OCI-LY1 (cell line): ENCODE measurements at regions not wholly inside any gene's neighbourhood (a gene's known extent, or its start where the extent isn't known, plus 50 kb on each side); places are given as distances from the start of the nearest gene placed in this dataset.

Experiments
- H2AFZ ChIP-seq: fragments of 200-600 bp; sonication (generic), shearing (Covaris generic); 2 replicates; pipeline ENCODE4 v1.6.0; 2014; ENCODE audit warnings: antibody characterized with exemption, mild to moderate bottlenecking, low read length
- H3F3A ChIP-seq: fragments of 200-600 bp; sonication (generic), shearing (Covaris generic); 2 replicates; pipeline ENCODE4 v1.6.0; 2014; ENCODE audit warnings: mild to moderate bottlenecking, antibody characterized with exemption, low read length, moderate library complexity; ENCODE audit not compliant: insufficient read depth
- H3K27ac ChIP-seq: fragments of 200-600 bp; sonication (generic); 2 replicates; pipeline ENCODE4 v1.5.1; 2014; ENCODE audit warnings: low read length, mixed run types, mild to moderate bottlenecking, low read depth; ENCODE audit not compliant: poor library complexity, severe bottlenecking
- H3K27me3 ChIP-seq: fragments of 200-600 bp; sonication (generic); 2 replicates; pipeline ENCODE4 v1.6.0; 2014; ENCODE audit warnings: antibody characterized with exemption, mild to moderate bottlenecking, low read length, moderate library complexity; ENCODE audit not compliant: insufficient read depth
- H3K36me3 ChIP-seq: fragments of 200-600 bp; sonication (generic); 2 replicates; pipeline ENCODE4 v1.6.1; 2014; ENCODE audit warnings: mild to moderate bottlenecking, antibody characterized with exemption, low read length, moderate library complexity, mixed read lengths; ENCODE audit not compliant: insufficient read depth
- H3K4me1 ChIP-seq: fragments of 200-600 bp; sonication (generic); 2 replicates; pipeline ENCODE4 v1.5.1; 2014; ENCODE audit warnings: mild to moderate bottlenecking, low read length, moderate library complexity; ENCODE audit not compliant: insufficient read depth, severe bottlenecking
- H3K4me2 ChIP-seq: fragments of 200-600 bp; sonication (generic), shearing (Covaris generic); 2 replicates; pipeline ENCODE4 v1.6.1; 2014; ENCODE audit warnings: low read length
- H3K4me3 ChIP-seq: fragments of 200-600 bp; sonication (generic); 2 replicates; pipeline ENCODE4 v1.5.1; 2014; ENCODE audit warnings: low read length, low read depth, mild to moderate bottlenecking, mixed read lengths; ENCODE audit not compliant: poor library complexity, severe bottlenecking
- H3K79me2 ChIP-seq: fragments of 200-600 bp; shearing (Covaris generic); 2 replicates; pipeline ENCODE4 v1.6.1; 2016; ENCODE audit warnings: mixed run types, low read length, mixed read lengths; ENCODE audit not compliant: insufficient read depth
- H3K9ac ChIP-seq: fragments of 200-600 bp; sonication (generic), shearing (Covaris generic); 2 replicates; pipeline ENCODE4 v1.6.1; 2014; ENCODE audit warnings: mild to moderate bottlenecking, low read length, mixed read lengths
- H3K9me2 ChIP-seq: fragments of 200-600 bp; sonication (generic), shearing (Covaris generic); 2 replicates; pipeline ENCODE4 v1.6.1; 2014; ENCODE audit warnings: low read depth, mild to moderate bottlenecking, low read length, mixed read lengths
- H3K9me3 ChIP-seq: fragments of 200-600 bp; shearing (Covaris generic); 2 replicates; pipeline ENCODE4 v1.6.1; 2014; ENCODE audit warnings: low read length, mixed read lengths
- H4K20me1 ChIP-seq: fragments of 200-600 bp; sonication (generic), shearing (Covaris generic); 2 replicates; pipeline ENCODE4 v1.6.0; 2016; ENCODE audit warnings: mild to moderate bottlenecking, low read length; ENCODE audit not compliant: insufficient read depth
- EZH2 ChIP-seq: fragments of 200-600 bp; sonication (generic), shearing (Covaris generic); IDR thresholded peaks from 2 replicates; pipeline ENCODE4 v1.8.0; 2017; ENCODE audit warnings: borderline replicate concordance, mixed run types, mild to moderate bottlenecking, antibody characterized with exemption, low read length, moderate library complexity, mixed read lengths
- TF ChIP-seq, protein P1 (sequence below): fragments of 200-600 bp; sonication (generic), shearing (Covaris generic); IDR thresholded peaks from 2 replicates; pipeline ENCODE4 v1.5.1; 2017; ENCODE audit warnings: mild to moderate bottlenecking, antibody characterized with exemption, low read length, moderate library complexity, mixed read lengths

DNA sequence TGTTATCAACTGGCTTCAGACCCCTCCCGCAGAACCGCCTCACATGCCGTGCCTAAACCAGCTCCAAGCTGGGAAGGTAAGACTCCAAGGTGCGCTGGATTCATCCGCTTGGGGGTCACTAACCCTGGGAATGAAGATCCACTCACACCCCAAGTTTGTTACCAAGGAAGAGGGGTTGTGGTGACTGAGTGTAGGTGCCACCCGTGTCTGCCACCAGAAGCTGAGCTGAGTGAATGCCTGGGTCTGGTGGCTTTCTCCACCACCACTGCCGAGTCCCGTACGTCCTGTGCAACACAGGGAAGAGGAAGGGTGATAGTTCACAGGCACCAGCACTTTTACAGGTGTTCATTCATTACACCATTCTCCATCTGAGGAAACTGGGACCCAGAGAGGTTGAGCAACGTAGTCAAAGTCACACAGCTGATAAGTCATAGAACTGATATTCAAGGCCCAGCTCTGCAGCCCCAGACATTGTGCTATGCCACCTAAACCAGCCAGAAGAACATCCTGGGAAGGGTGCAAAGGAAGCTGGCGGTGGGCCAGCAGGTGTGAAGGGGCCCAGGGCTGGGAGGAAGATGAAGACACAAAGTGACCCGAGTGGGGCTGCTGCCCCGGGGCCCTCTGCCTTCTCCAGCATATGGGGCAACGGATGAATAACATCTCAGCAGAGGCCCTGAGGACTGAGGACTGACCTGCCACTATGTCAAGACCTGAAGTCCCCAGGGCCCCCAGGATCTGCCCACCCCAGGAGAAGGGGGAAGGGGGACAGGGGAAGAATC is 70.9 kb upstream of the PPP1R26 start:
- H4K20me1 ChIP-seq = no peaks in the 10 kb centered on the region

DNA sequence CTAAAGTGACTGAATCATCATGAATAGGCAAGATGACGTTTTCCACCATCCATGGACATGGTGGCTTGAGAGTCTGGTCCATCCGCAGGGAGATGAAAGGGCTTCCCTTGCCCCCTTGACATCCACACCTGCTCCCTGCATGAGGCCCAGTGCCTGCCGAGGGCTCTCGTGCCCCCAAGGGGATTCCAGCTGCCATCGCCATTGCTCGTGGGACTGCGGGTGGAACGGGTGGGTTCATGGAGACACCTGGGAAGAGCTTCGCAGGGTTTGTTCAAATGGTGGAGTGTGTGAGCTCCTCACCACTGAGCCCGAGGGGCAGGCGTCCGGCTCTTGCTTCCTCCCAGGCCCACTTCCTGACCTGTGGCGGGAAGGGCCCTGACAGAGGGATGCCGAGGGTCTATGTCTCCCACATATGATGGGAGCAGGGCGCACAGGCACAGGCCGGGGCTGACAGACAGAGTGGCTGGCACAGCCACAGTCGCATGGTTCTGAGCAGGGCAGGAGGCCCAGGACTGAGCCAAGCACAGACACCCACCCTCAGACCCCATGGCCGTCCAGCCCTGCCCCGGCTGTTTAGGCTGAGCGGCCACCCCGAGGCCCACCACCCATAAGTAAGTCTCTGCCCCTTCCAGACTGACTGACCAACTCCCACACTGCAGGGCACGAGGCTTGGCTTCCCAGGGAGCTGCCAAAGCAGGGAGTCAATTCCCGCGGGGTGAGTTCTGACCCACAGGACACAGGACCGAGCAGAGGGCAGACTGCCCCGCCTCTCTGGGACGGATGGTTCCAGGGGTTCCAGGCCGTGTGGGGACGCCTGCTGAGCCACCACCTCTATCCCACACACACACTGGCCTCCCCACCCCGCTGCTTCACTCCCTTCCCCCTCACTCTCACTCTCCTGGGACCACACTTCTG is 70.0 kb upstream of the PPP1R26 start:
- no peaks in the 10 kb centered on the region for H4K20me1 ChIP-seq
- H3K4me3 ChIP-seq = no peak overlapping the region
- no peaks in the 10 kb centered on the region for H3K79me2 ChIP-seq
- no peaks in the 10 kb centered on the region for H3K9me3 ChIP-seq
- H3K4me1 ChIP-seq = no peaks in the 10 kb centered on the region
- no peaks in the 10 kb centered on the region for H3K36me3 ChIP-seq
- no peak overlapping the region for H3K27ac ChIP-seq
- H3K27me3 ChIP-seq = peaks cover 15% of the 10 kb centered on the region; the same call in 1 of the 2 replicates
- no peaks in the 10 kb centered on the region for H3K9me2 ChIP-seq
- no peak overlapping the region for H2AFZ ChIP-seq
- H3K9ac ChIP-seq = no peak overlapping the region
- TF ChIP-seq EZH2 = no peak
- TF ChIP-seq, protein P1, sequence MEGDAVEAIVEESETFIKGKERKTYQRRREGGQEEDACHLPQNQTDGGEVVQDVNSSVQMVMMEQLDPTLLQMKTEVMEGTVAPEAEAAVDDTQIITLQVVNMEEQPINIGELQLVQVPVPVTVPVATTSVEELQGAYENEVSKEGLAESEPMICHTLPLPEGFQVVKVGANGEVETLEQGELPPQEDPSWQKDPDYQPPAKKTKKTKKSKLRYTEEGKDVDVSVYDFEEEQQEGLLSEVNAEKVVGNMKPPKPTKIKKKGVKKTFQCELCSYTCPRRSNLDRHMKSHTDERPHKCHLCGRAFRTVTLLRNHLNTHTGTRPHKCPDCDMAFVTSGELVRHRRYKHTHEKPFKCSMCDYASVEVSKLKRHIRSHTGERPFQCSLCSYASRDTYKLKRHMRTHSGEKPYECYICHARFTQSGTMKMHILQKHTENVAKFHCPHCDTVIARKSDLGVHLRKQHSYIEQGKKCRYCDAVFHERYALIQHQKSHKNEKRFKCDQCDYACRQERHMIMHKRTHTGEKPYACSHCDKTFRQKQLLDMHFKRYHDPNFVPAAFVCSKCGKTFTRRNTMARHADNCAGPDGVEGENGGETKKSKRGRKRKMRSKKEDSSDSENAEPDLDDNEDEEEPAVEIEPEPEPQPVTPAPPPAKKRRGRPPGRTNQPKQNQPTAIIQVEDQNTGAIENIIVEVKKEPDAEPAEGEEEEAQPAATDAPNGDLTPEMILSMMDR = no peak
- no peak overlapping the region for H3K4me2 ChIP-seq
- no peaks in the 10 kb centered on the region for H3F3A ChIP-seq

More for the DNA sequence above, 70.9 kb upstream of the PPP1R26 start:
- Histone ChIP-seq H3K9ac (no peak overlapping the region), H3K79me2 (no peaks in the 10 kb centered on the region), H3K9me2 (no peaks in the 10 kb centered on the region), H3F3A (no peaks in the 10 kb centered on the region), H3K27me3 (peaks cover 15% of the 10 kb centered on the region; the same call in 1 of the 2 replicates), H3K9me3 (no peaks in the 10 kb centered on the region), H2AFZ (no peak overlapping the region), H3K4me3 (no peak overlapping the region), H3K4me2 (no peak overlapping the region), H3K27ac (no peak overlapping the region), H3K36me3 (no peaks in the 10 kb centered on the region), H3K4me1 (no peaks in the 10 kb centered on the region)
- TF ChIP-seq EZH2 = no peak
- TF ChIP-seq, protein P1 = no peak

DNA sequence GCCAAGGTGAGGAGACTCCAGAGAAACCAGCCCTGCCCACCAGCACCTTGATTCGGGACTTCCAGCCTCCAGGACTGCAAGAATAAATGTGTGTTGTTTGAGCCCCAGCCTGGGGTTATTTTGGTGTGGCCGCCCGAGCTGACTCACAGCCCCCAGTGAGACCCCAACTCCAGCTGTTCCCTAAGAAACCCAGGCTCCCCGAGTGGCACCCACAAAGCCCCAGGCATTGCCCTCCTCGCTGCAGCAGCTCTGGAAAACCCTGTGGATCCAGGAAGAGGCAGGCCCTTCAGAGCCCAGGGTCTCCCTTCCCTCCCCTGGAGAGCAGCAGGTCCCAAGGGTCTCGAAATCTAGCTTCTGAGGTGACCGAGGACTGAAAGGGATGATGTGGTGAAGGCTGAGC is 69.2 kb upstream of the PPP1R26 start:
- Histone ChIP-seq H2AFZ (no peak overlapping the region), H3K9ac (no peak overlapping the region), H3K4me1 (no peaks in the 10 kb centered on the region), H3K9me3 (no peaks in the 10 kb centered on the region), H3K4me3 (no peak overlapping the region), H3K79me2 (no peaks in the 10 kb centered on the region), H3K27me3 (peaks cover 15% of the 10 kb centered on the region; the same call in 1 of the 2 replicates), H3K36me3 (no peaks in the 10 kb centered on the region), H3K4me2 (no peak overlapping the region), H3K27ac (no peak overlapping the region), H4K20me1 (no peaks in the 10 kb centered on the region), H3F3A (no peaks in the 10 kb centered on the region), H3K9me2 (no peaks in the 10 kb centered on the region)
- TF ChIP-seq, protein P1 = no peak
- TF ChIP-seq EZH2 = no peak
